NB4 (cell line): ENCODE measurements at regions not wholly inside any gene's neighbourhood (a gene's known extent, or its start where the extent isn't known, plus 50 kb on each side); places are given as distances from the start of the nearest gene placed in this dataset.

Experiments used
- MYC ChIP-seq: IDR thresholded peaks from 2 replicates; pipeline ENCODE4 v1.6.1; 2011; ENCODE audit warnings: low read depth, low read length
- TF ChIP-seq, protein P1 (sequence below): IDR thresholded peaks from one replicate; pipeline ENCODE4 v1.5.1; 2012; ENCODE audit warnings: low read depth, low read length

DNA sequence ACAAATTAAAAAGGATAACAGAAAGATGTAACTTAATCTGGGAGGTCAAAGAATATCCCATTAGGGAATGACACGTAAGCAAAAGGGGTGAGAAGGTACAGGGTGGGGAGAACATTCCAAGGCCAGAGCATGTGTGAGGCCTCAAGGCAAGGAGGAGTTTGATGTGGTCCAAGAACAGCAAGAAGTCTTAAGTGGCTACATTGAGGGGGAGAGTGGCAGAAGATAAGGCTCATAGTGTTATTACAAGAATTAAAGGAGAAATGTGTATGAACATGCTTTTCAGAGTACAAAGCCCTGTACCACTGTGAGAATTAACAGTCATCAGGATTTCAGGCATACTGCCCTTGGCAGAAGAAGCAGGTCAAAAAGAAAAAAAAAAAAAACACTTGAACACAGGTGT is 174.4 kb upstream of the ERBB4 start:
- TF ChIP-seq, protein P1, sequence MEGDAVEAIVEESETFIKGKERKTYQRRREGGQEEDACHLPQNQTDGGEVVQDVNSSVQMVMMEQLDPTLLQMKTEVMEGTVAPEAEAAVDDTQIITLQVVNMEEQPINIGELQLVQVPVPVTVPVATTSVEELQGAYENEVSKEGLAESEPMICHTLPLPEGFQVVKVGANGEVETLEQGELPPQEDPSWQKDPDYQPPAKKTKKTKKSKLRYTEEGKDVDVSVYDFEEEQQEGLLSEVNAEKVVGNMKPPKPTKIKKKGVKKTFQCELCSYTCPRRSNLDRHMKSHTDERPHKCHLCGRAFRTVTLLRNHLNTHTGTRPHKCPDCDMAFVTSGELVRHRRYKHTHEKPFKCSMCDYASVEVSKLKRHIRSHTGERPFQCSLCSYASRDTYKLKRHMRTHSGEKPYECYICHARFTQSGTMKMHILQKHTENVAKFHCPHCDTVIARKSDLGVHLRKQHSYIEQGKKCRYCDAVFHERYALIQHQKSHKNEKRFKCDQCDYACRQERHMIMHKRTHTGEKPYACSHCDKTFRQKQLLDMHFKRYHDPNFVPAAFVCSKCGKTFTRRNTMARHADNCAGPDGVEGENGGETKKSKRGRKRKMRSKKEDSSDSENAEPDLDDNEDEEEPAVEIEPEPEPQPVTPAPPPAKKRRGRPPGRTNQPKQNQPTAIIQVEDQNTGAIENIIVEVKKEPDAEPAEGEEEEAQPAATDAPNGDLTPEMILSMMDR, result no peak
- no peak for TF ChIP-seq MYC
